Stimulated activated CD4-positive, alpha-beta T cell treated with anti-CD3 and anti-CD28 coated beads, Interleukin-1b, Interleukin-23, amount 100 ng/mL, for 48 hours (primary cell): ENCODE measurements at regions not wholly inside any gene's neighbourhood (a gene's known extent, or its start where the extent isn't known, plus 50 kb on each side); places are given as distances from the start of the nearest gene placed in this dataset.

Experiments
- DNase-seq: peaks from one replicate; pipeline ENCODE4 v3.0.0-alpha.2; 2020

- no peak for DNase-seq
Observed at GRCh38 chr2:239776436-239777005, 248.6 kb downstream of the NDUFA10 start.

- no peak for DNase-seq
Observed at GRCh38 chr2:239775623-239776435, 249.3 kb downstream of the NDUFA10 start.

DNA sequence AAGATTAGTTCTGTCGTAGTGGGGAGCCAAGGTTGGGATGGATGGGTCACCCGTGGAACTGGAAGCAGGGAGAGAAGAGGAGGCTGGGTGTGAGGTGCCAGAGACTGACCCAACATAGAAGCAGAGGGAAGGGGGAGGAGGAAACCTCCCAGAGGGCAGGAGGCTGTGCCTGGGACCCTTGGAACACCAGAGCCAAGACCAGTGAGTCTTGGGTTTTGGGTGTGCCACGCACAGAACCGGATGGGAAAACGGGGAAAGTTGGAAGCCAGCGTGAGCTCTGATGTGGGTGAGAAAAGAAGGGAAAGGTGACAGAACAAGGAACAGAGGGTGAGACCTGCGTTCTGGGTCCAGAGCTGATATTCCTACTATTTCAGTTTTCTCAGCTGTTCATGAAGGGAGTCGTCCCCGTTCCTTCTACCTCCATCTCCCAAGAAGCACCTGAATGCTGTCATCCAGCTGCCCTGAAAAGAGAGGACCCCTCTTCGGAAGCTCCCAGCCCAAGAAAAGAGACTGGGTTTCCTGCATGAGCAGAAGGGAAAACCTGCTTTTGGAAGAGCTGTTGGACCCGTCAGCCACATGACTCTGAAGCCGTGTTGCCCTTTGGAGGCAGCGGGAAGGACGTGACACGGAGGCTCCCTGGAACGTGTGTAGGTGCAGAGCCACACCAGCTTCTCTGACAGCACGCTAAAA, 250.1 kb downstream of the NDUFA10 start:
- DNase-seq: no peak

- DNase-seq: no peak
Observed at GRCh38 chr2:239774142-239774462, 251.0 kb downstream of the NDUFA10 start.

GRCh38 chr2:239773228-239774141, 251.7 kb downstream of the NDUFA10 start:
- DNase-seq: no peak

GRCh38 chr2:239772721-239773120, 252.4 kb downstream of the NDUFA10 start:
- no peak for DNase-seq

DNA sequence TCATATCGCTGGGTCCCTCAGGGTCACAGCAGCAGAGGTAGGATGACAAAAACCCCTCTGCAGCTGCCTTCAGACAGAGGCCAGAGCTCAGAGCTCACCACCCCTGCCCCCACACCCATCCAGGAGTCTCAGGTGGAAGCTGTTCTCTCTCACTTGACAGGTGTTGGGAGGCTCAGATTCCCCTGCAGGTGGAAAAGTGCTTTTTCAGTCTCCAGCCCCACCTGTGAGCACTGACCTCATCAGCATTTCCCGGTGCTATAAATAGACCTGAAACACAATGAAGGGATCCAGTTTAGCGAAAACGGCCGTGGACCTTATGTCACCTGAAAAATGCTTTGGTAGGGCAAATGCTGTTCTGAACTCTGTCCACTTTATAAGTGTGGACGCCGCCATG, 254.9 kb downstream of the NDUFA10 start:
- no peak for DNase-seq

- DNase-seq: no peak
Observed at GRCh38 chr2:239769554-239770245, 255.4 kb downstream of the NDUFA10 start.

DNA sequence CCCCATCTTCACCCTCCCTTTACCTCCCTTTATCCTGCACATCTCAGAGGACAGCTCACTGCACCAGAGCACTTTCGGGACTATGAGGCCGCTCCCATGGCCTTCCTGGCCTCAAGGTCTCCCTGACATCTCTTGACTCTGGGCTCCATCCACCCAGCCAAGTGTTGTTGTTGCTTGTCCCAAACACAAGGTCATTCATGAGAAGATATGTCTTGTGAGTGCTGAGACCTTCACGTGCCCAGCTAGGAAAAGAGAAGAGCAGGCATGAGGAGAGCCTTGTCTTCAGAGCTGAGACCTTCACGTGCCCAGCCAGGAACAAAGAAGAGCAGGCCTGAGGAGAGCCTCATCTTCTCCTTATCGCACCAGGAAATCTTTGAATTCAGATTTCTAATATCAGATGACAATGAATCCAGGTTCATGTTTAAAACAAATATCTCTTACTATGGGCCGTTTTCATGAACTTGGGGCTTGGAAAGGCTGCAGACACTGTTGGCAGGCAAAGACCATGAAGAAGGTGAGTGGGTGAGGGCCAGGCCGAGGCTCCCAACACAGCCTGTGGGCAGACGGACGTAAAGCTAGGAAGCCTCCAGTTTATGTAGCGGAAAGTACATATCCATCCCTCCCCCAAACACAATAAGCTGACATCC, 256.1 kb downstream of the NDUFA10 start:
- DNase-seq: no peak

- no peak for DNase-seq
Observed at GRCh38 chr2:239768031-239768790, 256.9 kb downstream of the NDUFA10 start.

DNA sequence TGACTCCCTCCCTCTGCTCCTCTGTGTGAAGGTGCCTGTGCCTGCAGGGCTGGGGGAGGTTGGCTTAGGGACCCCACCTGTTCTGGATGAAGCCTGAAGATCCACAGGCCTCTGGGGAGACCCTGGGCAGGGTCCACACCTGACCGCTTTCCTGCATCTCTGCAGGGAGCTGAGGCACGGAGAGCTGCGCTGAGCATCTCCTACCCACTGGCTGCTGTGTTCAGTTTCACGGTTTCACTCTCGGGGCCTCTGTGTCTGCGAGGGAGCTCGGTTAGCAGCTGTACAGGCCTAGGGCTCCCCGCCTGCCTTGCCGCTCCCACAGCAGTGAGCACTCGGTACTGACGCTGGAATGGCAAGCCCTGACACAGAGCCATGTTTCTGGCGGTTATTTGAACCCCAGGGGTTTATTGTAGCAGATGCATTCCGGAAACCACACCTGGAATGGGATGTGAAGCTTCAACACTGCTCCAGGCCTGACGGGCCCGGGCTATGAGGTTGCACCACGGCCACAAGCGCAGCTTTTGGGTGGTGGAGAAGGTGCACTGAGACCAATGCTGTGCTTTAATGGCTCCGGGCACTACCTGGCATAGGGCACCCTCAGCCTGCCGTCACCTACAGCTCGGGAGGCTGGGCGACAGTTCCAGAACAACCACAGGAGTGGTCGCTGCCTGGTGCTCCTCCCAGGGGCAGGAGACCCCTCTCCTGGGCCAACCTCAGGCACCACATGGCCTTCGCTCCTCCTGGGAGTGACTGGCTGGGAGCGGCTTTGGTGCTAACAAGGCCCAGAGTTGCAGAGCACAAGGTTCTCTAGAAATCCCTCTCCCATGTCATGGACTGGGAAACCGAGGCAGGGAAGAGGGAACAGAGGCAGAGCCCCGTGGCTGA, 257.9 kb downstream of the NDUFA10 start:
- no peak for DNase-seq

GRCh38 chr2:239765911-239766310, 259.2 kb downstream of the NDUFA10 start:
- no peak for DNase-seq

- no peak for DNase-seq
Observed at GRCh38 chr2:239765076-239765845, 259.9 kb downstream of the NDUFA10 start.

GRCh38 chr2:239763433-239764097, 261.6 kb downstream of the NDUFA10 start:
- no peak for DNase-seq

DNA sequence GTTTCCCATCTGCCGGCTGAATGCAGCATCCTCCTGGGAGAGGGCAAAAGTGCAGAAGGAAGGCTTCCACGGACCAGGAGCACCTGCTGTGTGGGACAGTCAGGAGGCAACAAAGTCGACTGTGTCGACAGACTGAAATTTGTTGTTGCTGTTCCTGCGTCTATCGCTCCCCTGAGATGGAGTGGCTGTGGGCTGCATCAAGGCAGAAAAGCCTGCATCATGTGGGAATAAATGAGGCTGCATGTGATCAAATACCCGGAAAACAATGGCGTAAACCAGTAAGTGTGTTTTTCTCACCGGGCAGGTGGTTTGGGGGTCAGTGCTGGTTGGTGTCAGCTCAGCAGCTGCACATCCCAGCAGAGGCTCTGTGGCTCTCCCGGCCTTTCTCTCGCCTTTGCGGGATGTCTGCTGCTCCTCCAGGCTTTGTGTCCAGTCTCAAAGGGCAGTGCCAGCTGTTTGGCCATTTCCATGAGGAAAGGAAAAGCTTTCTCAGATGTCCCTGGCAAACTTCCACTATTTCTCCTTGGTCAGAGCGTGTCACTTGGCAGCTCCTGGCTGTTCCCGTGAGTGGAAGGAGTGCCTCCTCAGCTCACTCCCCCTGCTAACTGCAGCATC, 262.4 kb downstream of the NDUFA10 start:
- DNase-seq: no peak

DNA sequence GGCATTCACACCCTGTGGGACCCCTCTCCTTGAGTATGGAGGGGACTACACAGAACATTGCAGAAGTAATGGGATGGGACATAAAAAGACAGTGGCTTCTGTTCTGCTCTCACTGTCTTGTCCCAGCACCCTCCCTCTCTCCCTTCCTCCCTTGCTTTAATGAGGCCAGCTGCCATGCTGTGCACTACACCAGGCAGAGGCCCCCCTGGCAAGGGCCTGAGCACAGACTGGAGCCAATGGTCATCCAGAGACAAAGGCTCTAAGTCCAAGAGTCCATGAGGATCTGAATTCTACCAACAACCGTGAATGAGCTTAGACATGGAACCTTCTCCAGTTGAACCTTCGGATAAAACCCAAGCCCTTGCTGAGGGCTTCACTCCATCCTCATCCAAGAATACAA, 263.0 kb downstream of the NDUFA10 start:
- DNase-seq: no peak

- no peak for DNase-seq
Observed at GRCh38 chr2:239760596-239760995, 264.5 kb downstream of the NDUFA10 start.

GRCh38 chr2:239758279-239758877, 266.8 kb downstream of the NDUFA10 start:
- no peak for DNase-seq
